DND-41 (cell line): ENCODE measurements at regions not wholly inside any gene's neighbourhood (a gene's known extent, or its start where the extent isn't known, plus 50 kb on each side); places are given as distances from the start of the nearest gene placed in this dataset.

ENCODE experiments used
- EZH2 ChIP-seq: IDR thresholded peaks from 3 replicates; pipeline ENCODE4 v1.6.1; 2012; ENCODE audit warnings: borderline replicate concordance, low read depth, mild to moderate bottlenecking, moderate library complexity, low read length, inconsistent platforms; ENCODE audit not compliant: severe bottlenecking
- TF ChIP-seq, protein P1 (sequence below): IDR thresholded peaks from 2 replicates; pipeline ENCODE4 v1.5.1; 2012; ENCODE audit warnings: borderline replicate concordance, low read length, moderate library complexity, mild to moderate bottlenecking; ENCODE audit not compliant: poor library complexity, severe bottlenecking; ENCODE audit errors: extremely low read depth

DNA sequence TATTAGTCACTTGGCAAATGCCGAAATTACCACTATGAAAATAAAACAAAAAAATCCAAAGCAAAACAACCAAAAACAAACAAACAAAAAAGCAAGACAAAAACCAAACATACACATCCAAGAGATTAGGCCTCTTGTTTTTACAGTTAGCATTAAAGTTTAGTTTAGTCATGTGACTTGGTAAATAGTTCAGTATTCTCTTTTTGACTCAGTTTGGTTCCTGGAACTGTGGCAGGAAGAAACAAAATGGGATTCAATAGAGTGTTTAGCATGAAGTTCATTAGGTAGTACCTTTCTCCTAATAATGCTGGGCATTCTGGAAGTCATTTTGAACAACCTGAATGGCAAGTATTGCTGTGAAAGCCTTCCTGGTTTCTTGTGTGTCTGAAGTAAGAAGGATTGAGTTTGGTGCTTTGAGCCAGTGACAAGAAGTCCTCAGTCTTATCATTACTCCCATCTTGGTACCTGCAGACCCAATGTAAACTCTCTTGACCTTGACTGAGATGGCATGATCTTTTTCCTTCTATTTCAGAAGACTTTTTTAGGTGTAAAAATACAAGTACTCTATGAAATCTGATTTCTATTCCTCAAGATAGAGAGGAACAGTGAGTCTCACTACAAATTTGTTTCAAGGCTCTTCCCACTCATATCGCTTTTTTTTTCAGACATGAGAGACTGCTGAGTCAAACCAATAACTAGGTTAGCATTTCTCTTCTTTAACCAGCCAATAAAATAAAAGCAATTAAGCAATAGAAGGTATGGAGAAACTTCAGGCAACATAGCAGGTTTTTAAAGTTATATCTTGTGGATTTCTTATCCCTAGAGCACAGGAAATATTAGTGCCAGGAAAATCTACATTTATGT, 223.6 kb upstream of the PREP start:
- TF ChIP-seq, protein P1, sequence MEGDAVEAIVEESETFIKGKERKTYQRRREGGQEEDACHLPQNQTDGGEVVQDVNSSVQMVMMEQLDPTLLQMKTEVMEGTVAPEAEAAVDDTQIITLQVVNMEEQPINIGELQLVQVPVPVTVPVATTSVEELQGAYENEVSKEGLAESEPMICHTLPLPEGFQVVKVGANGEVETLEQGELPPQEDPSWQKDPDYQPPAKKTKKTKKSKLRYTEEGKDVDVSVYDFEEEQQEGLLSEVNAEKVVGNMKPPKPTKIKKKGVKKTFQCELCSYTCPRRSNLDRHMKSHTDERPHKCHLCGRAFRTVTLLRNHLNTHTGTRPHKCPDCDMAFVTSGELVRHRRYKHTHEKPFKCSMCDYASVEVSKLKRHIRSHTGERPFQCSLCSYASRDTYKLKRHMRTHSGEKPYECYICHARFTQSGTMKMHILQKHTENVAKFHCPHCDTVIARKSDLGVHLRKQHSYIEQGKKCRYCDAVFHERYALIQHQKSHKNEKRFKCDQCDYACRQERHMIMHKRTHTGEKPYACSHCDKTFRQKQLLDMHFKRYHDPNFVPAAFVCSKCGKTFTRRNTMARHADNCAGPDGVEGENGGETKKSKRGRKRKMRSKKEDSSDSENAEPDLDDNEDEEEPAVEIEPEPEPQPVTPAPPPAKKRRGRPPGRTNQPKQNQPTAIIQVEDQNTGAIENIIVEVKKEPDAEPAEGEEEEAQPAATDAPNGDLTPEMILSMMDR: no peak
- TF ChIP-seq EZH2: no peak
